ENCODE measurements at regions not wholly inside any gene's neighbourhood (a gene's known extent, or its start where the extent isn't known, plus 50 kb on each side); places are given as distances from the start of the nearest gene placed in this dataset.

DNA sequence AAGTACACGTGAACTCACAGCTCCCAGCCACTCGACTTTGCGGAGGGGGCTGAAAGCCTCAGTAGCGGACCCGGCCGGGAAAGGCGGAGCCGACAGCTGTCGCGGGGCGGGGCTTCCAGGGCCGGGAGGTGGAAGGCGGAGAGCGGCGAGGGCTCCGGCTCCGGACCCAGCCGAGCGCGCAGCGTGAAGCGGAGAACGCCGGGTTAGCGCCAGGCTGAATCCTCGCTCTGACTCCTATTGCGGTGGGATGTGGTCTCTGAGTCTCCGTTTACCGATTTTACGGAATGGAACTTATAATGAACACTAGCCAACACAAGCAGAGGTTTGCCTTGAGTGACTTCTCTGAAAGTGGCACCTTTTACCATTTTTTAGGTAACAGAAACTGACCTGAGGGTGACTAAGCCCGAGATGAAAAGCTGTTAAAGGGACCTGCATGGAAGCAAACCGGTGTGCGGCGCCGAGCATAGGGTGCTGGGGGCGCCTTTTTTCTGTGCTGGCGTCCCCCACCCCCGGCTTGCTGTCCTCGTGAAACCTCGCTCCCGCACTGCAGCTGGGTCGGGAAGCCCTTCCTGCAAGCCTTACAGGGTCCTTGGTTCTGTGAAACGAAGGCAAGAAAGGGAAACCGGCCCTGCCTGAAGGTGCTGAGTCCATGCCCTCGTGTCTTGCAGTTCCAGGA, 72.9 kb downstream of the EN1 start:
- 1 to 2% (median 1%) methylated on average over 36 to 45 of the region's 45 CpGs for WGBS, 4 donors
- TF ChIP-seq POLR2A (IDR thresholded peaks at IDR 0.05): no peak
- Histone ChIP-seq H3K27me3 (peaks cover 6% of the 10 kb centered on the region), H3K4me3 (peak overlapping the region in 2 of 4 donors; percentile 7 to 55), H3K36me3 (replicated peaks in 1 of 2) (no peaks in the 10 kb centered on the region), H3K9me3 (replicated peaks in 1 of 3) (no peaks in the 10 kb centered on the region), H3K4me1 (replicated peaks in 1 of 2) (peaks cover 0 to 10% of the 10 kb centered on the region in 2 donors), H3K27ac (no peak overlapping the region)
- DNase-seq: peak in 5 of 7 donors; percentile 22 to 43 (median 31)
- intact Hi-C loops (cut with DNase I): no loop called here

DNA sequence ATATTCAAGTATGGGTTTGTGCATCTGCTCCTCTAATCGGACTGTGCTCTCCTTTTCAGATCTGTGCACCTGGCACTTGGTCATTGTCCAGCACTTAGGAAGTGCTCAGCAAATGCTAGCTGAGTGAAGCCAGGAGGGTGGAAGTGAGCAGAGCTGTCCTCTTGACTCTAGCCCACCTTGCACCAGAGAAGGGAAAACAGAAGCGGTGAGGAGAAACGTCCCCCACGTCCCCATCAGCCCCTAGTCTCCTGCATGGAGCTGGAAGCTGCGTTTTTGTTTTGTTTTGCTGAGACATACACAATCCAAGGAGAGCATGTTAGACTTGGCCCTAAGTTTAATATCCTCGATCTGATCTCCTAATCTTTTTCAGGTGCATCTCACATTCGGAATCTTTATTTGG, 73.6 kb downstream of the EN1 start:
- H3K9me3 ChIP-seq (replicated peaks in 1 of 3): no peaks in the 10 kb centered on the region
- no peak overlapping the region for H3K27ac ChIP-seq
- 55 to 60% (median 57%) methylated on average over 7 of the region's 7 CpGs for WGBS, 4 donors
- intact Hi-C loops (cut with DNase I): no loop called here
- H3K4me1 ChIP-seq (replicated peaks in 1 of 2): peaks cover 0 to 10% of the 10 kb centered on the region in 2 donors
- H3K36me3 ChIP-seq (replicated peaks in 1 of 2): no peaks in the 10 kb centered on the region
- no peak overlapping the region for H3K4me3 ChIP-seq
- no peak for DNase-seq
- TF ChIP-seq POLR2A (IDR thresholded peaks at IDR 0.05): no peak
- TF ChIP-seq, protein P1, sequence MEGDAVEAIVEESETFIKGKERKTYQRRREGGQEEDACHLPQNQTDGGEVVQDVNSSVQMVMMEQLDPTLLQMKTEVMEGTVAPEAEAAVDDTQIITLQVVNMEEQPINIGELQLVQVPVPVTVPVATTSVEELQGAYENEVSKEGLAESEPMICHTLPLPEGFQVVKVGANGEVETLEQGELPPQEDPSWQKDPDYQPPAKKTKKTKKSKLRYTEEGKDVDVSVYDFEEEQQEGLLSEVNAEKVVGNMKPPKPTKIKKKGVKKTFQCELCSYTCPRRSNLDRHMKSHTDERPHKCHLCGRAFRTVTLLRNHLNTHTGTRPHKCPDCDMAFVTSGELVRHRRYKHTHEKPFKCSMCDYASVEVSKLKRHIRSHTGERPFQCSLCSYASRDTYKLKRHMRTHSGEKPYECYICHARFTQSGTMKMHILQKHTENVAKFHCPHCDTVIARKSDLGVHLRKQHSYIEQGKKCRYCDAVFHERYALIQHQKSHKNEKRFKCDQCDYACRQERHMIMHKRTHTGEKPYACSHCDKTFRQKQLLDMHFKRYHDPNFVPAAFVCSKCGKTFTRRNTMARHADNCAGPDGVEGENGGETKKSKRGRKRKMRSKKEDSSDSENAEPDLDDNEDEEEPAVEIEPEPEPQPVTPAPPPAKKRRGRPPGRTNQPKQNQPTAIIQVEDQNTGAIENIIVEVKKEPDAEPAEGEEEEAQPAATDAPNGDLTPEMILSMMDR (IDR thresholded peaks at IDR 0.05): no peak
- peaks cover 6% of the 10 kb centered on the region for H3K27me3 ChIP-seq

DNA sequence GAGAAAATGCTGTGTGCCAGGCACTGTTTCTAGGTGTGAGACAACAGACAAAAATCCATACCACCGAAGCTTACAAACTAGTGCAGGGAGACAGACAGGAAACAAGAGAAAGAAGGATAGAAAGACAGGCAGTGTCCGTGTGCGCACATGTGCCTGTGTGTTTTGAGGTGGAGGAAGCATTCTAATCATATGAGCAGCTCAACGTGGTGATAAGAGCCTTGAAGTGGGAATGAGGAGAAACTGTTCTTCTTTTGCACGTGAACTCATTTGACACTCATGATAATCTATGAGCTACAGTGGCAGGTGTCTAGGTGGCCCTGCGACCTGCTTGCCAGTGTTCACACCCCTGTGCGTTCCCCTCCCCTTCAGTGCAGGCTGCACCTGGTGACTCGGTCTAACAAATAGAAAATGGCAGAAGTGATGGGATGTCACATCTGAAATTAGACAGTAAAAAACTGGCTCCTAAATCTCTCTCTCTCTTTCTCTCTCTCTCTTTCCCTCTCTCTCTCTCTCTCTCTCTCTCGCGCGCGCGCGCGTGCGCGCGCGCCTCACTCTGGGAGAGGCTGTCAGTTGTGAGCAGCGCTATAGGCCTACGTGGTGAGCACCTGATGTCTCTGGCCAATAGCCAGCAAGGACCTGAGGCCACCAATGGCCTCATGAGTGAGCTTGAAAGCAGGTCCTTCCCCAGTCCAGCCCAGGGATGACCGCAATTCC, 74.8 kb downstream of the EN1 start:
- intact Hi-C loops (cut with DNase I): no loop called here
- H3K4me3 ChIP-seq: no peak overlapping the region
- no peak overlapping the region for H3K27ac ChIP-seq
- no peaks in the 10 kb centered on the region for H3K36me3 ChIP-seq (replicated peaks in 1 of 2)
- no peaks in the 10 kb centered on the region for H3K9me3 ChIP-seq (replicated peaks in 1 of 3)
- no peak for DNase-seq
- 82 to 87% (median 86%) methylated on average over 20 to 22 of the region's 22 CpGs for WGBS, 4 donors
- peaks cover 6% of the 10 kb centered on the region for H3K27me3 ChIP-seq
- no peak for TF ChIP-seq POLR2A (IDR thresholded peaks at IDR 0.05)
- TF ChIP-seq, protein P1 (IDR thresholded peaks at IDR 0.05): no peak
- peaks cover 0 to 10% of the 10 kb centered on the region in 2 donors for H3K4me1 ChIP-seq (replicated peaks in 1 of 2)

DNA sequence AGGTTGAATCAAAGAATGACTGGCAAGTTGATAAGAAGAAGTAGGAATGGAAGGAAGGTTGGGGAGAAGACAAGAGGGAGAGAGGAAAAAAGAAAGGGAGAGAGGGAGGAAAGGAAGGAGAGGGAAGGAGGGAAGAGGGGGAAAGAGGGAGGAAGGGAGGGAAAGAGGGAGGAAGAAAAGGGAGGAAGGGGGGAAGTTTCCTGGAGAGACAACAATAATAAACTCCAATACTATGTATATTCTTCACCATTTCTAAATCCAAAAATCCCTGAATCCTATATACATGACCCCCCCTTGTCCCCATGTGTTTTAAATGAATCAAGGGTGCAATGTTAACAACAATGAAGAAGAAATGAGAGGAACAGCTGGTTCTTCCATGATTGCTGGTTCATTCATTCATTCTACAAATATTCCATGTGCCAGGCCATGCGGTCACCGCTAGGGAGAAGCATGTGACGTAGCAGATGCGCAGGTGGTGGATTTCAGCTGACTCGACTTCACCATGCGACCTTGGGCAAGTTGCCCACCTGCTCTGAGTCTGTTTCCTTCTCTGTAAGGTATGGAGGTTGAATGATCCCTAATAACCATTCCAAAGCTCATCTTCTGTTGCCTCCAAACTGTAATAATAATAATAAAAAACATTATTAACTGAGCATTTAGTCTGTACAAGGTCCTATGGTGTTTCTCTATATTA, 77.6 kb downstream of the EN1 start:
- DNase-seq: no peak
- Histone ChIP-seq H3K27ac (no peak overlapping the region), H3K4me3 (no peak overlapping the region), H3K36me3 (replicated peaks in 1 of 2) (no peaks in the 10 kb centered on the region), H3K4me1 (replicated peaks in 1 of 2) (peaks cover 0 to 6% of the 10 kb centered on the region in 2 donors), H3K27me3 (peaks cover 16% of the 10 kb centered on the region), H3K9me3 (replicated peaks in 1 of 3) (no peaks in the 10 kb centered on the region)
- intact Hi-C loops (cut with DNase I): no loop called here
- TF ChIP-seq POLR2A (IDR thresholded peaks at IDR 0.05): no peak
- TF ChIP-seq, protein P1 (IDR thresholded peaks at IDR 0.05): no peak
- 59 to 74% (median 72%) methylated on average over 6 of the region's 6 CpGs for WGBS, 4 donors

Measured in adrenal gland (tissue), 9 donors.